ENCODE measurements at regions not wholly inside any gene's neighbourhood (a gene's known extent, or its start where the extent isn't known, plus 50 kb on each side); places are given as distances from the start of the nearest gene placed in this dataset.

- Mint-ChIP-seq H3K27ac (no peak overlapping the region), H3K9me3 (no peaks in the 10 kb centered on the region), H3K27me3 (no peaks in the 10 kb centered on the region), H3K36me3 (ENCODE audit: low read depth) (no peaks in the 10 kb centered on the region), H3K4me1 (ENCODE audit: low read depth) (peaks cover 12% of the 10 kb centered on the region), H3K4me3 (no peak overlapping the region)
- CTCF ChIA-PET: no interaction called here
- POLR2A ChIA-PET: interaction anchor here (0.6 to 1.6 kb wide), 2 partner anchors 14 to 140 kb away, joined by 3 to 5 read pairs; no protein-coding TSS in a partner anchor
- TF ChIP-seq CTCF (IDR thresholded peaks at IDR 0.05): no peak
- DNase-seq: no peak
- intact Hi-C loops (cut with micrococcal nuclease): no loop called here
- ATAC-seq: no peak
Measured at GRCh38 chr2:8570637-8571036, 111.2 kb upstream of the ID2 start.

- Mint-ChIP-seq H3K4me3 (no peak overlapping the region), H3K27me3 (peaks cover 6% of the 10 kb centered on the region), H3K9me3 (no peaks in the 10 kb centered on the region), H3K4me1 (ENCODE audit: low read depth) (peaks cover 19% of the 10 kb centered on the region), H3K27ac (no peak overlapping the region), H3K36me3 (ENCODE audit: low read depth) (no peaks in the 10 kb centered on the region)
- TF ChIP-seq CTCF (IDR thresholded peaks at IDR 0.05): no peak
- CTCF ChIA-PET: no interaction called here
- DNase-seq (no peak), ATAC-seq (no peak)
- POLR2A ChIA-PET: interaction anchor here (1.6 kb wide), 2 partner anchors 14 to 22 kb away, joined by 3 to 5 read pairs; no protein-coding TSS in a partner anchor
- intact Hi-C loops (cut with micrococcal nuclease): no loop called here
Measured at GRCh38 chr2:8571301-8571791, 110.5 kb upstream of the ID2 start.

GRCh38 chr2:8571792-8572499, 109.9 kb upstream of the ID2 start:
- POLR2A ChIA-PET: interaction anchor here (1.6 kb wide), 2 partner anchors 13 to 23 kb away, joined by 3 to 5 read pairs; no protein-coding TSS in a partner anchor
- CTCF ChIA-PET: no interaction called here
- TF ChIP-seq CTCF (IDR thresholded peaks at IDR 0.05): no peak
- no peaks in the 10 kb centered on the region for H3K9me3 Mint-ChIP-seq
- peaks cover 25% of the 10 kb centered on the region for H3K4me1 Mint-ChIP-seq (ENCODE audit: low read depth)
- DNase-seq (no peak), ATAC-seq (no peak)
- intact Hi-C loops (cut with micrococcal nuclease): no loop called here
- no peaks in the 10 kb centered on the region for H3K36me3 Mint-ChIP-seq (ENCODE audit: low read depth)
- no peak overlapping the region for H3K4me3 Mint-ChIP-seq
- H3K27ac Mint-ChIP-seq: no peak overlapping the region
- H3K27me3 Mint-ChIP-seq: peaks cover 6% of the 10 kb centered on the region

DNA sequence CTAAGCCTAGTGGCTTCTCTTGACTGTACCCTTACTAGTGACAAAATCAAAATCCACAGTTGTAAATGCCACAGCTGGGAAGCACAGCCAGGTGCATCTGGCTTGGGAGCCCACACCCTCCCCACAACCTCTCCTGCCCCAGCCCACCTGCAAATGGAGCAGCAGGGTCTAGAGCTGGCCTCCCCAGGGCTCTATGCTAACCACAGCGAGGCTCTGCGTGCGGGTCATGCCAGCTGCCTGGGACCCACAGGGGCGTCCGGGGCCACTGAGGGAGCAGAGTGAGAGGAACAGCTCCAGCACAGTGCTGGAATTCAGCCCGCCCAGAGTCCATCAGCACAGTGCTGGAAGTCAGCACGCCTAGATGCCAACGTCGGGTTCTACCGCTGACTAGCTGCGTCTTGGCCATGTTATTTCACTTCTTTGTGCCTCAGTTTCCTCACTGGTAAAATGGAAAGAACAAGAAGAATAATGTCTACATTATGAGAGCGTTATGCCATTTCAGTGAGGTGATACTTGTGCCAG, 109.1 kb upstream of the ID2 start:
- Mint-ChIP-seq H3K4me3 (no peak overlapping the region), H3K27me3 (peaks cover 6% of the 10 kb centered on the region), H3K4me1 (ENCODE audit: low read depth) (peaks cover 28% of the 10 kb centered on the region), H3K9me3 (no peaks in the 10 kb centered on the region), H3K27ac (no peak overlapping the region), H3K36me3 (ENCODE audit: low read depth) (no peaks in the 10 kb centered on the region)
- ATAC-seq: no peak
- ChIA-PET CTCF (no interaction called here), POLR2A (interaction anchor here (1.6 kb wide), 1 partner anchor 24 kb away, joined by 3 read pairs; no protein-coding TSS in a partner anchor)
- DNase-seq: no peak
- no peak for TF ChIP-seq CTCF (IDR thresholded peaks at IDR 0.05)
- intact Hi-C loops (cut with micrococcal nuclease): no loop called here

DNA sequence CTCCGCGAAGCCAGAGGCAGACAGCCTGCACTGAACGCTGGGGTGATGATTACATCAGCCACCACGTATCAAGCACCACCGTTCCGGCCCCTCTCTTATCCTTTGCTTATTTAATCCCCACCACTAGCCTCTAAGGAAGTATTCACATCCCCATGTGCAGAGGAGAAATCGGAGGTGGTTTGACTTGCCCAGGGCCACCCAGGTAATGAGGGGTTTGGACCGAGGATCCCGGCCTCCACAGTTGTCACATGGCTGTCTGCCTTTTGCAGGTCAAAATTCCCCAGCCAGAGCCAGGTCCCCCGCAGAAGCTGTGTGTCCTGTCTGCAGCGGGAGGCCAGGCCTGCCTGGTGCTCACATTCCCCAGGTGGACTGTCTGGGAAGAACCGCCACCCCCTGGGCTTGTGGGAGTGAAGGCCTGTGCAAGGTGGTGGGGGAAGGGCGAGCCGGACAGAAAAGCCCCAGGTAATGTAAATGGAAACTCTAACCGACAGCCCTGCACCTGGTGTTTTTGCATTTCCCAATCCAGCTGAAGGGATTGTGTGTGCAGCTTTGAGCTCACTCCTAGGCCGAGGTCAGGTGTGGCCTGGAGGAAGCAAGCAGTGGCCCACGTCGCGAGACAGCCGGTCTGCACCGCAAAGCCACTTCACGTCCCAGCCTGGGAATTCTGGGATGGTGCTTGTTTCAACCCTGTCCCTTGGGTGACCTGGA, 108.5 kb upstream of the ID2 start:
- Mint-ChIP-seq H3K36me3 (ENCODE audit: low read depth) (no peaks in the 10 kb centered on the region), H3K27me3 (peaks cover 6% of the 10 kb centered on the region), H3K4me1 (ENCODE audit: low read depth) (peaks cover 28% of the 10 kb centered on the region), H3K4me3 (no peak overlapping the region), H3K9me3 (no peaks in the 10 kb centered on the region), H3K27ac (no peak overlapping the region)
- TF ChIP-seq CTCF (IDR thresholded peaks at IDR 0.05): no peak
- ATAC-seq (no peak), DNase-seq (no peak)
- intact Hi-C loops (cut with micrococcal nuclease): no loop called here
- ChIA-PET POLR2A (no interaction called here), CTCF (no interaction called here)
